Activated CD8-positive, alpha-beta T cell treated with anti-CD3 and anti-CD28 coated beads, Interleukin-2, amount 10 ng/mL, durations not matched to agents 7 days and 5 days (primary cell): ENCODE measurements at regions not wholly inside any gene's neighbourhood (a gene's known extent, or its start where the extent isn't known, plus 50 kb on each side); places are given as distances from the start of the nearest gene placed in this dataset.

ENCODE experiments used
- ATAC-seq: fragments of 150-1000 bp; cut with Tn5 transposase; one replicate; pipeline ENCODE4 v1.10.0; 2021; ENCODE audit warnings: moderate library complexity
- CTCF ChIA-PET: fragments of 350-600 bp; sonication (Branson Sonifier 250); formaldehyde crosslinking; loops from one replicate; lab custom pipeline; 2021; ENCODE audit warnings: antibody characterized with exemption; lab: Charles Lee
- POLR2A ChIA-PET: fragments of 350-600 bp; sonication (Branson Sonifier 250); formaldehyde crosslinking; loops from one replicate; lab custom pipeline; 2021; ENCODE audit warnings: antibody characterized with exemption; lab: Charles Lee
- DNase-seq: peaks from one replicate; pipeline ENCODE4 v3.0.0-alpha.2; 2020
- H3K27ac Mint-ChIP-seq: one replicate; pipeline ENCODE4 v1.8.0; 2021; ENCODE audit warnings: mild to moderate bottlenecking, mixed read lengths
- H3K27me3 Mint-ChIP-seq: one replicate; pipeline ENCODE4 v1.8.0; 2021; ENCODE audit warnings: low read depth, mixed read lengths
- H3K36me3 Mint-ChIP-seq: one replicate; pipeline ENCODE4 v1.8.0; 2021; ENCODE audit warnings: low read depth, mixed read lengths
- H3K4me1 Mint-ChIP-seq: one replicate; pipeline ENCODE4 v1.8.0; 2021; ENCODE audit warnings: low read depth, mixed read lengths
- H3K4me3 Mint-ChIP-seq: one replicate; pipeline ENCODE4 v1.8.0; 2021; ENCODE audit warnings: mild to moderate bottlenecking, mixed read lengths
- H3K9me3 Mint-ChIP-seq: one replicate; pipeline ENCODE4 v1.8.0; 2022; ENCODE audit warnings: mixed read lengths; ENCODE audit not compliant: insufficient read depth

- ChIA-PET POLR2A (no interaction called here), CTCF (interaction anchor here (1.3 to 1.5 kb wide), 2 partner anchors 17 to 100 kb away, joined by 3 to 6 read pairs; no protein-coding TSS in a partner anchor)
- DNase-seq (no peak), ATAC-seq (no peak)
- Mint-ChIP-seq H3K4me1 (peaks cover 24% of the 10 kb centered on the region), H3K9me3 (peaks cover 36% of the 10 kb centered on the region), H3K36me3 (peaks cover 4% of the 10 kb centered on the region), H3K27me3 (no peaks in the 10 kb centered on the region), H3K27ac (peak overlapping the region; percentile 26), H3K4me3 (no peak overlapping the region)
Measured at GRCh38 chr10:31708474-31708873, 220.2 kb downstream of the ARHGAP12 start.

GRCh38 chr10:31708046-31708445 lies 220.6 kb downstream of the ARHGAP12 start:
- ChIA-PET CTCF (interaction anchor here (1.3 to 1.5 kb wide), 2 partner anchors 17 to 100 kb away, joined by 3 to 6 read pairs; no protein-coding TSS in a partner anchor), POLR2A (no interaction called here)
- peak; percentile 12 for ATAC-seq
- no peak for DNase-seq
- Mint-ChIP-seq H3K27ac (peak overlapping the region; percentile 85), H3K4me3 (peak overlapping the region; percentile 36), H3K4me1 (peaks cover 24% of the 10 kb centered on the region), H3K36me3 (peaks cover 4% of the 10 kb centered on the region), H3K9me3 (peaks cover 36% of the 10 kb centered on the region), H3K27me3 (no peaks in the 10 kb centered on the region)

- peak; percentile 90 for ATAC-seq
- Mint-ChIP-seq H3K4me3 (peak overlapping the region; percentile 36), H3K27ac (peak overlapping the region; percentile 85), H3K27me3 (no peaks in the 10 kb centered on the region), H3K9me3 (peaks cover 32% of the 10 kb centered on the region), H3K4me1 (peaks cover 24% of the 10 kb centered on the region), H3K36me3 (peaks cover 6% of the 10 kb centered on the region)
- DNase-seq, result peak; percentile 59
- ChIA-PET POLR2A (interaction anchor here (0.7 kb wide), 2 partner anchors 38 to 95 kb away, joined by 3 to 4 read pairs; no protein-coding TSS in a partner anchor), CTCF (interaction anchor here (1.3 kb wide), 1 partner anchor 16 kb away, joined by 3 read pairs; no protein-coding TSS in a partner anchor)
Measured at GRCh38 chr10:31707093-31708039, 221.3 kb downstream of the ARHGAP12 start.

- Mint-ChIP-seq H3K9me3 (peaks cover 24% of the 10 kb centered on the region), H3K4me3 (no peak overlapping the region), H3K27me3 (no peaks in the 10 kb centered on the region), H3K36me3 (peaks cover 3% of the 10 kb centered on the region), H3K27ac (peak overlapping the region; percentile 85), H3K4me1 (peaks cover 24% of the 10 kb centered on the region)
- no peak for DNase-seq
- no peak for ATAC-seq
- ChIA-PET POLR2A (interaction anchor here (1.0 kb wide), 1 partner anchor 292 kb away, joined by 3 read pairs; no protein-coding TSS in a partner anchor), CTCF (no interaction called here)
Measured at GRCh38 chr10:31706464-31707092, 222.1 kb downstream of the ARHGAP12 start.

GRCh38 chr10:31705136-31705535 lies 223.5 kb downstream of the ARHGAP12 start:
- no peaks in the 10 kb centered on the region for H3K27me3 Mint-ChIP-seq
- H3K4me3 Mint-ChIP-seq, result no peak overlapping the region
- no peak for ATAC-seq
- POLR2A ChIA-PET, result no interaction called here
- peaks cover 24% of the 10 kb centered on the region for H3K4me1 Mint-ChIP-seq
- H3K27ac Mint-ChIP-seq, result no peak overlapping the region
- CTCF ChIA-PET, result no interaction called here
- no peak for DNase-seq
- H3K9me3 Mint-ChIP-seq, result peaks cover 16% of the 10 kb centered on the region
- peaks cover 3% of the 10 kb centered on the region for H3K36me3 Mint-ChIP-seq

GRCh38 chr10:31704195-31704594 lies 224.4 kb downstream of the ARHGAP12 start:
- H3K27me3 Mint-ChIP-seq, result no peaks in the 10 kb centered on the region
- DNase-seq (no peak), ATAC-seq (no peak)
- ChIA-PET POLR2A (no interaction called here), CTCF (no interaction called here)
- peaks cover 3% of the 10 kb centered on the region for H3K36me3 Mint-ChIP-seq
- no peak overlapping the region for H3K27ac Mint-ChIP-seq
- H3K4me1 Mint-ChIP-seq, result peaks cover 24% of the 10 kb centered on the region
- peaks cover 10% of the 10 kb centered on the region for H3K9me3 Mint-ChIP-seq
- H3K4me3 Mint-ChIP-seq, result no peak overlapping the region

- no peak for DNase-seq
- ChIA-PET POLR2A (no interaction called here), CTCF (no interaction called here)
- peaks cover 16% of the 10 kb centered on the region for H3K4me1 Mint-ChIP-seq
- H3K36me3 Mint-ChIP-seq, result peaks cover 3% of the 10 kb centered on the region
- H3K4me3 Mint-ChIP-seq, result no peak overlapping the region
- peaks cover 10% of the 10 kb centered on the region for H3K9me3 Mint-ChIP-seq
- ATAC-seq, result no peak
- H3K27ac Mint-ChIP-seq, result no peak overlapping the region
- H3K27me3 Mint-ChIP-seq, result no peaks in the 10 kb centered on the region
Measured at GRCh38 chr10:31702954-31703353, 225.7 kb downstream of the ARHGAP12 start.

- Mint-ChIP-seq H3K27ac (no peak overlapping the region), H3K4me1 (peaks cover 6% of the 10 kb centered on the region), H3K9me3 (peaks cover 10% of the 10 kb centered on the region), H3K4me3 (no peak overlapping the region), H3K27me3 (no peaks in the 10 kb centered on the region), H3K36me3 (peaks cover 3% of the 10 kb centered on the region)
- no peak for ATAC-seq
- no peak for DNase-seq
- CTCF ChIA-PET, result no interaction called here
- POLR2A ChIA-PET, result no interaction called here
Measured at GRCh38 chr10:31702005-31702404, 226.6 kb downstream of the ARHGAP12 start.

GRCh38 chr10:31701546-31701945 lies 227.1 kb downstream of the ARHGAP12 start:
- no peak for DNase-seq
- Mint-ChIP-seq H3K9me3 (peaks cover 10% of the 10 kb centered on the region), H3K36me3 (peaks cover 3% of the 10 kb centered on the region), H3K4me1 (peaks cover 2% of the 10 kb centered on the region), H3K4me3 (no peak overlapping the region), H3K27ac (no peak overlapping the region), H3K27me3 (no peaks in the 10 kb centered on the region)
- CTCF ChIA-PET, result no interaction called here
- ATAC-seq, result no peak
- POLR2A ChIA-PET, result no interaction called here

GRCh38 chr10:31700181-31700611 lies 228.4 kb downstream of the ARHGAP12 start:
- H3K9me3 Mint-ChIP-seq, result peaks cover 10% of the 10 kb centered on the region
- ATAC-seq, result no peak
- peaks cover 2% of the 10 kb centered on the region for H3K4me1 Mint-ChIP-seq
- ChIA-PET POLR2A (no interaction called here), CTCF (interaction anchor here (1.4 kb wide), 1 partner anchor 9 kb away, joined by 3 read pairs; no protein-coding TSS in a partner anchor)
- no peak for DNase-seq
- H3K4me3 Mint-ChIP-seq, result no peak overlapping the region
- H3K27ac Mint-ChIP-seq, result no peak overlapping the region
- H3K27me3 Mint-ChIP-seq, result no peaks in the 10 kb centered on the region
- peaks cover 3% of the 10 kb centered on the region for H3K36me3 Mint-ChIP-seq

GRCh38 chr10:31698181-31698830 lies 230.3 kb downstream of the ARHGAP12 start:
- Mint-ChIP-seq H3K36me3 (peaks cover 3% of the 10 kb centered on the region), H3K4me3 (no peak overlapping the region), H3K27me3 (no peaks in the 10 kb centered on the region), H3K9me3 (no peaks in the 10 kb centered on the region), H3K27ac (no peak overlapping the region), H3K4me1 (no peaks in the 10 kb centered on the region)
- ChIA-PET CTCF (no interaction called here), POLR2A (no interaction called here)
- no peak for ATAC-seq
- DNase-seq, result no peak
